Panc1 (cell line): ENCODE measurements at regions not wholly inside any gene's neighbourhood (a gene's known extent, or its start where the extent isn't known, plus 50 kb on each side); places are given as distances from the start of the nearest gene placed in this dataset.

Experiments
- ATAC-seq: fragments of 200-7000 bp; cut with Tn5 transposase; 2 replicates; pipeline ENCODE4 v1.9.1; 2020; ENCODE audit warnings: mild to moderate bottlenecking, moderate library complexity
- BruUV-seq: library from RNA; stranded (reverse); fragments of 400-500 nt; replicated peaks from 2 replicates; lab custom pipeline; 2021; lab: Mats Ljungman, UMichigan
- CTCF ChIA-PET: fragments of 300-600 bp; sonication (Branson Sonifier 250); formaldehyde crosslinking; loops from one replicate; lab custom pipeline; 2022; ENCODE audit warnings: antibody characterized with exemption; lab: Charles Lee
- POLR2A ChIA-PET: fragments of 300-600 bp; sonication (Branson Sonifier 250); formaldehyde crosslinking; loops from one replicate; lab custom pipeline; 2022; ENCODE audit warnings: antibody characterized with exemption; lab: Charles Lee
- DNase-seq: peaks from one replicate; pipeline ENCODE4 v3.0.0-alpha.2; 2010; ENCODE audit warnings: low read depth, low spot score
- H3K27ac ChIP-seq: 2 replicates; pipeline ENCODE4 v1.5.1; 2011; ENCODE audit warnings: mild to moderate bottlenecking, low read length, inconsistent platforms
- H3K27me3 ChIP-seq: fragments of 200-500 bp; sonication (Bioruptor generic); 2 replicates; pipeline ENCODE4 v1.6.0; 2014; ENCODE audit warnings: low read length, inconsistent platforms; ENCODE audit not compliant: control insufficient read depth, insufficient read depth
- H3K36me3 ChIP-seq: fragments of 200-500 bp; sonication (Bioruptor generic); 2 replicates; pipeline ENCODE4 v1.5.1; 2014; ENCODE audit warnings: inconsistent platforms, mild to moderate bottlenecking, low read length, moderate library complexity; ENCODE audit not compliant: control insufficient read depth, insufficient read depth
- H3K4me1 ChIP-seq: 2 replicates; pipeline ENCODE4 v1.5.1; 2011; ENCODE audit warnings: inconsistent platforms, mild to moderate bottlenecking, low read length, moderate library complexity; ENCODE audit not compliant: control insufficient read depth, insufficient read depth
- H3K4me3 ChIP-seq, 2 experiments: 2 replicates each; pipeline ENCODE4 v1.5.1; 2011 to 2012; ENCODE audit warnings: low read depth in 2 of 2, low read length in 2 of 2, mild to moderate bottlenecking in 2 of 2, inconsistent platforms in 1 of 2, moderate library complexity in 1 of 2
- H3K9me3 ChIP-seq: fragments of 200-500 bp; sonication (Bioruptor generic); 2 replicates; pipeline ENCODE4 v1.5.1; 2014; ENCODE audit warnings: low read depth, mild to moderate bottlenecking, inconsistent platforms, low read length, moderate library complexity; ENCODE audit not compliant: control insufficient read depth, insufficient read depth
- POLR2AphosphoS5 ChIP-seq: IDR thresholded peaks from 2 replicates; pipeline ENCODE4 v1.6.1; 2012; ENCODE audit warnings: mild to moderate bottlenecking, low read depth, low read length, moderate library complexity
- REST ChIP-seq, 2 experiments: IDR thresholded peaks; 2 replicates each; pipeline ENCODE4 v1.6.1; 2011 to 2012; ENCODE audit warnings: low read depth in 2 of 2, control low read depth in 1 of 2, low read length in 1 of 2, mild to moderate bottlenecking in 1 of 2, moderate library complexity in 1 of 2; ENCODE audit not compliant: insufficient read depth in 1 of 2
- SIN3A ChIP-seq: IDR thresholded peaks from 2 replicates; pipeline ENCODE4 v1.6.1; 2012; ENCODE audit warnings: low read depth, mild to moderate bottlenecking, low read length, moderate library complexity, borderline replicate concordance; ENCODE audit not compliant: insufficient read depth
- TCF7L2 ChIP-seq: IDR thresholded peaks from 2 replicates; pipeline ENCODE4 v1.6.1; 2011; ENCODE audit warnings: mild to moderate bottlenecking, low read depth, low read length, inconsistent platforms
- in situ Hi-C: cut with HindIII; loops from 2 replicates; pipeline ENCODE4 v1.10.0; 2016; ENCODE audit warnings: low sequenced_read_pairs, low pct_unique_long_range_greater_than_20kb
- intact Hi-C: fragments of 100-400 bp; cut with micrococcal nuclease; formaldehyde crosslinking; loops from one replicate; pipeline ENCODE4 v1.10.0; 2022; ENCODE audit not compliant: unreplicated experiment
- TF ChIP-seq, protein P1 (sequence below): fragments of 450-650 bp; IDR thresholded peaks from 2 replicates; pipeline ENCODE4 v1.5.1; 2017; ENCODE audit warnings: mild to moderate bottlenecking

DNA sequence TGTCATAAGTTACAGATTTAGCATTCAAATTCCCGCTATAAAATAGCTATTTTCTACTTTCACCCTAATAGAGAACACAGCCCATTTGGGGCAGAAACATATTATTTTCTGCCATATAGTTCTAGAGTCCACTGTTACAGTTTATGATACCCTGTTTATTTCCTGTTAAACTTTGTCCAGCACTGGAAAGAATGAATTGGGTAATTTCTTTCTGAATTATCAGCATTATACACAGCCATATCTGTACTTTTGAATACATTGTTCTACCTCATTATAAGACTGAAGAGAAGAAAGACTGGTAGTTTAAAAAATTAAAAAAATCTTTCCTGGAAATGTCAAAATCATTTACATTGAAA, 332.1 kb downstream of the DIRAS2 start:
- Histone ChIP-seq H3K9me3 (no peaks in the 10 kb centered on the region), H3K36me3 (no peaks in the 10 kb centered on the region), H3K27me3 (no peaks in the 10 kb centered on the region), H3K4me3 (no peak overlapping the region), H3K27ac (no peak overlapping the region), H3K4me1 (no peaks in the 10 kb centered on the region)
- no TSS peak for BruUV-seq
- intact Hi-C loops: no loop called here
- ATAC-seq: no peak
- TF ChIP-seq, protein P1, sequence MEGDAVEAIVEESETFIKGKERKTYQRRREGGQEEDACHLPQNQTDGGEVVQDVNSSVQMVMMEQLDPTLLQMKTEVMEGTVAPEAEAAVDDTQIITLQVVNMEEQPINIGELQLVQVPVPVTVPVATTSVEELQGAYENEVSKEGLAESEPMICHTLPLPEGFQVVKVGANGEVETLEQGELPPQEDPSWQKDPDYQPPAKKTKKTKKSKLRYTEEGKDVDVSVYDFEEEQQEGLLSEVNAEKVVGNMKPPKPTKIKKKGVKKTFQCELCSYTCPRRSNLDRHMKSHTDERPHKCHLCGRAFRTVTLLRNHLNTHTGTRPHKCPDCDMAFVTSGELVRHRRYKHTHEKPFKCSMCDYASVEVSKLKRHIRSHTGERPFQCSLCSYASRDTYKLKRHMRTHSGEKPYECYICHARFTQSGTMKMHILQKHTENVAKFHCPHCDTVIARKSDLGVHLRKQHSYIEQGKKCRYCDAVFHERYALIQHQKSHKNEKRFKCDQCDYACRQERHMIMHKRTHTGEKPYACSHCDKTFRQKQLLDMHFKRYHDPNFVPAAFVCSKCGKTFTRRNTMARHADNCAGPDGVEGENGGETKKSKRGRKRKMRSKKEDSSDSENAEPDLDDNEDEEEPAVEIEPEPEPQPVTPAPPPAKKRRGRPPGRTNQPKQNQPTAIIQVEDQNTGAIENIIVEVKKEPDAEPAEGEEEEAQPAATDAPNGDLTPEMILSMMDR: no peak
- TF ChIP-seq POLR2AphosphoS5 (no peak), SIN3A (no peak), REST (IDR thresholded peaks at IDR 0.05; ENCODE audit: insufficient read depth in 1 of 2, low read depth in 2 of 2, low read length in 1 of 2) (no peak), TCF7L2 (no peak)
- CTCF ChIA-PET: no interaction called here
- DNase-seq: no peak
- POLR2A ChIA-PET: no interaction called here
- in situ Hi-C loops: no loop called here

- no peaks in the 10 kb centered on the region for H3K36me3 ChIP-seq
- no peak overlapping the region for H3K4me3 ChIP-seq
- BruUV-seq: no TSS peak
- no peaks in the 10 kb centered on the region for H3K27me3 ChIP-seq
- POLR2A ChIA-PET: no interaction called here
- no peak overlapping the region for H3K27ac ChIP-seq
- CTCF ChIA-PET: no interaction called here
- no peaks in the 10 kb centered on the region for H3K4me1 ChIP-seq
- intact Hi-C loops: no loop called here
- no peaks in the 10 kb centered on the region for H3K9me3 ChIP-seq
- in situ Hi-C loops: no loop called here
- no peak for DNase-seq
- TF ChIP-seq TCF7L2: no peak
- TF ChIP-seq, protein P1: no peak
- TF ChIP-seq SIN3A: no peak
- TF ChIP-seq REST (IDR thresholded peaks at IDR 0.05; ENCODE audit: insufficient read depth in 1 of 2, low read depth in 2 of 2, low read length in 1 of 2): no peak
- TF ChIP-seq POLR2AphosphoS5: no peak
- no peak for ATAC-seq
These were observed 330.8 kb downstream of the DIRAS2 start for GRCh38 chr9:90311811-90312210.
